AG10803 (cell line): ENCODE measurements at regions not wholly inside any gene's neighbourhood (a gene's known extent, or its start where the extent isn't known, plus 50 kb on each side); places are given as distances from the start of the nearest gene placed in this dataset.

Experiments used
- DNase-seq: peaks from one replicate; pipeline ENCODE4 v3.0.0; 2010; ENCODE audit warnings: low read depth
- H3K4me3 ChIP-seq: 2 replicates; pipeline ENCODE4 v1.5.1; 2011; ENCODE audit warnings: mild to moderate bottlenecking, low read length, control low read depth
- CTCF ChIP-seq: conservative IDR thresholded peaks from 2 replicates; pipeline ENCODE4 v1.5.1; 2011; ENCODE audit warnings: mild to moderate bottlenecking, low read length, control low read depth, inconsistent platforms

GRCh38 chr7:121810831-121811672 lies 61.9 kb upstream of the PTPRZ1 start:
- H3K4me3 ChIP-seq, result no peak overlapping the region
- no peak for DNase-seq
- TF ChIP-seq CTCF, result no peak

GRCh38 chr7:121807078-121807477 lies 65.9 kb upstream of the PTPRZ1 start:
- TF ChIP-seq CTCF, result no peak
- H3K4me3 ChIP-seq, result no peak overlapping the region
- no peak for DNase-seq

GRCh38 chr7:121803039-121803438 lies 69.9 kb upstream of the PTPRZ1 start:
- no peak overlapping the region for H3K4me3 ChIP-seq
- no peak for TF ChIP-seq CTCF
- no peak for DNase-seq

- DNase-seq, result no peak
- H3K4me3 ChIP-seq, result no peak overlapping the region
- no peak for TF ChIP-seq CTCF
Measured at GRCh38 chr7:121800916-121801675, 71.9 kb upstream of the PTPRZ1 start.

GRCh38 chr7:121798896-121799295 lies 74.1 kb upstream of the PTPRZ1 start:
- H3K4me3 ChIP-seq, result no peak overlapping the region
- TF ChIP-seq CTCF, result no peak
- DNase-seq, result no peak

GRCh38 chr7:121798453-121798840 lies 74.5 kb upstream of the PTPRZ1 start:
- no peak for DNase-seq
- no peak overlapping the region for H3K4me3 ChIP-seq
- no peak for TF ChIP-seq CTCF
